Hematopoietic multipotent progenitor cell (in vitro differentiated cells): ENCODE measurements at regions not wholly inside any gene's neighbourhood (a gene's known extent, or its start where the extent isn't known, plus 50 kb on each side); places are given as distances from the start of the nearest gene placed in this dataset.
"Not testable (repeated sequence)": the region's sequence is repeated elsewhere in the genome, so short reads cannot be mapped to it uniquely, and the experiment has no call there.

Source experiments
- DNase-seq, 3 donors: peaks; one replicate each; pipeline ENCODE4 v3.0.0-alpha.2; 2011 to 2015; ENCODE audit warnings: low read depth in 2 of 3, low spot score in 2 of 3

DNA sequence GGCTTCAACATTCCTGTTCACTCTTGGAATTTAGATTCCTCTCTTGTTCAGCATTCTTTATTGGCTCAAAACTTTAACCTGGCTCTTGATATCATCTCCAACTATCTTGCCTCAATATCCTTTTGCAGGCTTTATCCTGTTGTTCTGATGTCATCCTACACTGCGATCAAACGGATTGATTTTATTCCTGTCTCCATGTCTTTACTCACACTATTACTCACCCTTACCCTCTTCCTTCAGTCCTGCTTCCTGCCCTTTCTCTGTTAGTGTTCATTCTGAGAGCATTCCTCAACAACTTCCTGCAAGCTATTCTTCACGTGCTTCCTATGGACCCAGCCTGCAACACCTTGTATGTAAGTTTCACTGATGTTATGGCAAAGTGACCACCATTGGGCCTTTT, 264.7 kb downstream of the RNF152 start:
- no peak for DNase-seq

DNA sequence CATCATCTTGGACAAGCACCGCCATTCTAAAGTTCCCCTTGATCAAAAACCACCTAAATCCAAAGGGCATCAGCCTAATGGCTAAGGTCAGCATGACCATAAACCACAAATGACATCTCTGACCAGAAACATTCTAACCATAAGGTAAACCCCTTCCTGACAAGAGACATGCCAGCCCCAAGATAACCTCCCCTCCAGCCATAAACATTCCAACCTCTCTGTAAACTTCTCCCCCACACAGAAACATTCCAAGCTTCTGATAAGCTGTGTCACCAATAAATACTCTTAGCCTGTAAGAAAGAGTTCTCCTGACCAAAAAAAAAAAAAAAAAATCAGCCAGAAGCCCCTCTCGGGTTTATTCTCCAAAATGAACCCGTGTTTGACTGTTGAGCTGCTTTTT, 268.2 kb downstream of the RNF152 start:
- DNase-seq, result not testable (repeated sequence)

DNA sequence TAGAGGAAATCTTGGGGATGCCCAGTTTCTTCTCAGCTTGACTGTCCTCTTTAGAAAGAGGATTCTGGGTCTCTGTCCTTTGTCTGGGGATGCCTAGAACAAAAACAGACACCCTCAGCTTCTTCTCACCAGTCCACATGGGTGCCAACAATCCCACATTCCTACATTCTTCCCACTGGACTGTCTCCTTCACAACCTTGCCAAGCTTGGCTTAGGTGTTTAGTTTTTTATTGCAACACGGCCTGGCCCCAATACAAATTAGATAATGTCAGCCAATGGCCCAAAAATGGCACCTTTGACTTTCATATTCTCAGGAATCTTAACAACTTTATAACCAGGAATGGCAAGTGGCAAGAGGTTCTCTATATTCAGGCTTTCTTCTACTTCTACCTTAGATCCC, 273.0 kb downstream of the RNF152 start:
- no peak for DNase-seq

DNA sequence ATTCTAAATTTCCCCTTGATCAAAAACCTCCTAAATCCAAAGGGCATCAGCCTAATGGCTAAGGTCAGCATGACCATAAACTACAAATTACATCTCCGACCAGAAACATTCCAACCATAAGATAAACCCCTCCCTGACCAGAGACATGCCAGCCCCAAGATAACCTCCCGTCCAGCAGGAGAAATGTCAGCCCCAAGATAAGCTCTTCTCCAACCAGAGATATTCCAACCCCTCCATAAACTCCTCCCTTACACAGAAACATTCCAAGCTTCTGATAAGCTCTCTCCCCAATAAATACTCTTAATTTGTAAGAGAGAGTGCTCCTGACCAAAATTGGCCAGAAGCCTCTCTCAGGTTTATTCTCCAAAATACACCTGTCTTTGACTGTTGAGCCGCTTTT, 274.0 kb downstream of the RNF152 start:
- DNase-seq, result no peak

DNA sequence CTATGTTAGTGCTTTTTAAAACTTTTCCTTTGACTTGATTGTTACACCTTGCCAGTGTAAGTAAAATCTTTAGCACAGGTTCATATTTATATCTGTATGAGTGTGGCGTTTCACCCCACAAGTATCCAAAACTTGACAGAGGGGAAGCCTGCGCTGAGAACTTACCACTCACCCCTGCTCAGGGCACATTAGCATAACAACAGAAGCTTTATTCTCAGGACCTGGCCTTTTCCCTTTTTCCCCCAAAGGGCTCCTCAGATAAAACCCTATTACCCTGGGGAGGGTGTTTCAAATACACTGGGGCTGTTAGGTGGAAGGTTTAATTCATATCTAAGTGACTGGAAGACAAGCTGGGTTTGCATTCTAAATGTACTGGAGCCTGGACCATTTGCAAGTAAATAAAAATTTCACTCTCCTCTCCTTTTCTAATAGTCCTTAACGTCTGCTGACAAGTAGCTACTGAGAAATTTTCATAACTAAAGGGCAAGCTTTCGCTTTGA, 276.6 kb downstream of the RNF152 start:
- no peak for DNase-seq

DNA sequence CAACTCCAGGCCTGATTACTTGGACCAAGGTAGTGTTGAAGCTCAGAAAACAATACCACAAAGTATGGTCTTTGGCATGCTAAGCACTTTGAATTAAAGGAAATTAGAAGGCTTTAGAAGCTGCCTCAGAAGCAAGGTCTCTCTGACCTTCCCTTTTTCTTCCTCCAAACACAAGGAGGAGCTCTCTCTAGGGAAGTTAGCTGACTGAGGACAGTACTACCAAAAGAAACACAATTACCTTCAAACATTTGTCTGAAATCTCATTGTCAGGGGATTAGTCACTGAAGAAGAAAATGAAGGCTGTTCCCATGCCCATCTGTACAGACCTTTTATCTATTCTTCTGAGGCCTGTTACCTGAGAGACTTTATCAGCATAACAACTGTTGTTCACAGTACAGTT, 279.3 kb downstream of the CDH20 start:
- DNase-seq, result no peak

DNA sequence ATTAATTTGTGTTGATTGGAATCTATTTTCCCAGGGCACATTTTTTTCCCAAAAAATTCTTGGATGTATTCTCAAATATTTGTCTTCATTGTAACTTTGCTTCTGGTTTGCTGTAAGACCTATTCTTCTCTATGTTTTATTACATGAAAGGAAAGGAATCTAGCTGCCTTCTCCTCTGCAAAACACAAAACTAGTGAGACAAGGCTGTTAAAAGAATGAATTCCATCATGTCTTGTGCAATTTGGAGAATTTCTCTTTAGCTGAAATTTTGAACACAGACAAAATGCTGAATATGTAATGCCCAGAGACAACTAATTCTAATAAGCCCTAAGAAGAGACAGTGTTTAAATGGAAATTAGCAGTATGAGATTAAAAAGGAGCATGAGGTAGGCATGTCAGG, 275.9 kb downstream of the CDH20 start:
- no peak for DNase-seq

DNA sequence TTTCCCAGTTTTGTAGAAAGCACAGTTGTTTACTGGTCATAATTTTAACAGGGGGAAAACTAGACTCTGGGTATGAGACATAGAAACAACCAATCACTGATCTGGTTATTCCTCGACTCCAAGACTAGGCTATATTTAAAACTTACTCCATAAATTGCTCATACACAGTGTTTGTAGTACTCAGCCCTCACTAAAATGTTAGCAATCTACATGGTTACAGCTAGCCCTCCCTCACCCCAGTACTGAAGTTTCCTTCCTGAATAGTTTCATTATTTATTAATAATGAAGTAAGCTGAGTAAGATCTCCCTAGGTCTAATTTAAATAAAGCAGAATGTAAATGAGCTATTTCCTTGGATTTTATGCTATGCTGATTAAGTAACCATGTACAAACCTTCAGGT, 275.1 kb downstream of the CDH20 start:
- no peak for DNase-seq

DNA sequence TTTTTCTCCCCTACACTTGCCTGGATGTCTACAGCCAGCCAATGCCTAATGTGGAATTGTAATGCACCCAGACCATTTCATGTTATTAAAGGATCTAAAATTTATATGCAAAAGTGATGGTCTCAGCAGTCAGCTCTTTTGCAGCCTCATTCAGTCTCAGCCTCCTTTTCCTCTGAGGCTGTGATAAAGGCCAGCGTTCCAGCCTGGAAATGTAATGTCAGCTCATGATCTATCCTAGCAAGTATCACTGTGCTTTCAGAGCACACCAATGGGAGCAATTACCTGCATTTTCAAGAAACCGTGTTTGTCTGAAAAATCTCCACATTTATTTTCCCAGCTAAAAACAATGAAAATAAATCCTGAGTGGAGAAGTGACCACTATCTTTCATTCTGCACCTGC, 274.6 kb downstream of the CDH20 start:
- DNase-seq, result no peak

DNA sequence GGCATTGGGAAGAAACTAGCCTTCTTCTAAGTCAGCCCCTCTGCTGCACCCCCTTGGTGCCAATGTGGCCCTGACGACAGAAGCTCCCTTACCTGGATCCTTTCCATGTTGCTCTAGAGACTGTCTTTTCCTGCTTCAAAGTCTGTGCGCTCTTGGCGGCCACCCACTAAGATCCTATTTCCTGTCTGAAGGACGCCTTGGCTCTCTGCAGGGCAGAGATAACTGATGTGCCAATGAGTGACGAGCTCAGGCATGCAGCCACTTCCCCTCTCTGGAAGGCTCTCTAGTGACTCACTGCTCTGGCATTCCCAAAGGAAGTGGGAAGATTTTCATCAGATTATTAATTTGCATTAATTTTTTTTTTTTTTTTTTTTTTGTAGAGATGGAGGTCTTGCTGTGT, 273.5 kb downstream of the CDH20 start:
- peak in 2 of 3 donors; percentile 6 to 14 for DNase-seq

DNA sequence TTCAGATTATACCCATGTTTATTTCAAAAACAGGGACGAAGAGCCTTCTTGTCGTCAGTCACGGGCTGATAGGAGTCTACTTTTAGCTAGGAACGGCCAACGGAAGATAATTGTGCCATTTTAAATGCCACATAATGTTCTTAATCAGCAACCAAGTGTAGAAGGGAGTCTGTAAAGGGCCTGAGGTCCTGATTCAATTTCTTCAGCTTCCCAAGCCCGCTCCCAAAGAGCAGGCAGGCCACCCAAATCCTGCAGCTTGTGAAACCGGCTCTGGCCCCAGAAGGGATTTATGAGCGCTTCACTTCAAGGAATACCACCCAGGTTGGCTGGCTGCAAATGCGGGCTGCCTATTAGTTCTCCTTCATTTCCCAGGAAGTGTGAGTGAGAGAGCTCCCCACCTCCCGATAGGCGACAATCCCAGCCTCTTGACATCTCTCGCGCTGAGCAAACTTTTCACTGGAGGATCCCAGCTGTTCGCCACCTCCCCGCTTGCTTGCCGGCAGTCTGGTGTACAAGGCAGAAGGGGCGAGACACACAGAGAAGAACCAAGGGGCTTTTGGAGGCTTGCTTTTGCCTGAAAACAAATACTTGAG, 272.9 kb downstream of the CDH20 start:
- no peak for DNase-seq

DNA sequence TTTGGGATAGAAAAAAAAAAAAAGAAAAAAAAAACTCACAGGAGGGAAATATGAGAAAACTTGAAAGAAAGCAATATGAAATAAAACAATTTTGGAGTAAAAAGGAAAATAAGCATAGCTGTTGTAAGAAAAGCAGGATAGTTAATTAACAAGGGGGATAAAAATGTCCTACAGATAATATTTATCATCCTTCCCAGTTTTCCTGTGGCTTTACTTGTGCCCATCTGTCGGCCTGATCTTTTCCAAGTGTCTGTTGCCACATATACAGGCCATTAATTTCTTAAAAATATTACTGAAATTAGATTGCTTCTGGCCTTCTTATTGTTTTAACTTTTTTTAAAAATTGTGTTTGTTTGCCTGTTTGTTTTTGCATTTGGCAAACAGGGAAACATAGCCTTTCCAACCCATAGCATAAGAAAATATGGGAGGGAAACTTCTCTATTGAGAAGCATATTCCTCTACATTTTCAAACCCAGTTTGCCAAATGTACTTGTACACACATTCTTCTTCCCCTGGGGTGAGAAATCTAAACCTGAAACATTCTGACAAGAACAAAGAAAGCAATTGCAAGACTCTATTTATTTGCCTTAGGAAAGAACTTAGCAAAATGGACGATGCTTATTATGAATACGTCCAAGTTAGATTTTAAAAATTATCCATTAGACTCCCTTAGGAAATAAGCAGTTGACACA, 272.3 kb downstream of the CDH20 start:
- no peak for DNase-seq
